Activated B cell treated with CpG ODN at 0.5 μM for 24 hours (primary cell): ENCODE measurements at regions not wholly inside any gene's neighbourhood (a gene's known extent, or its start where the extent isn't known, plus 50 kb on each side); places are given as distances from the start of the nearest gene placed in this dataset.

Source experiments
- ATAC-seq: fragments of 200-7000 bp; cut with Tn5 transposase; one replicate; pipeline ENCODE4 v1.10.0; 2021; ENCODE audit warnings: low read depth, mild to moderate bottlenecking, moderate library complexity
- CTCF ChIA-PET: fragments of 350-600 bp; sonication (Branson Sonifier 250); formaldehyde crosslinking; loops from one replicate; lab custom pipeline; 2021; ENCODE audit warnings: antibody characterized with exemption; lab: Charles Lee
- POLR2A ChIA-PET: fragments of 350-600 bp; sonication (Branson Sonifier 250); formaldehyde crosslinking; loops from one replicate; lab custom pipeline; 2021; ENCODE audit warnings: antibody characterized with exemption; lab: Charles Lee
- DNase-seq: peaks from one replicate; pipeline ENCODE4 v3.0.0; 2022
- H3K27ac Mint-ChIP-seq: one replicate; pipeline ENCODE4 v1.8.0; 2020; ENCODE audit warnings: mixed read lengths
- H3K27me3 Mint-ChIP-seq: one replicate; pipeline ENCODE4 v1.8.0; 2021; ENCODE audit warnings: mixed read lengths
- H3K36me3 Mint-ChIP-seq: one replicate; pipeline ENCODE4 v1.8.0; 2021; ENCODE audit warnings: low read depth, mixed read lengths
- H3K4me1 Mint-ChIP-seq: one replicate; pipeline ENCODE4 v1.8.0; 2021; ENCODE audit warnings: mixed read lengths
- H3K4me3 Mint-ChIP-seq: one replicate; pipeline ENCODE4 v1.8.0; 2020; ENCODE audit warnings: mild to moderate bottlenecking, mixed read lengths
- H3K9me3 Mint-ChIP-seq: one replicate; pipeline ENCODE4 v1.8.0; 2020; ENCODE audit warnings: mixed read lengths
- CTCF ChIP-seq: fragments of 200-600 bp; IDR thresholded peaks from one replicate; pipeline ENCODE4 v1.8.0; 2022; ENCODE audit warnings: antibody characterized with exemption, mild to moderate bottlenecking
- intact Hi-C: fragments of 100-400 bp; cut with micrococcal nuclease; formaldehyde crosslinking; loops from one replicate; pipeline ENCODE4 v1.15.1; 2024

- DNase-seq (no peak), ATAC-seq (no peak)
- H3K36me3 Mint-ChIP-seq = no peaks in the 10 kb centered on the region
- H3K4me3 Mint-ChIP-seq = no peak overlapping the region
- H3K27me3 Mint-ChIP-seq = no peaks in the 10 kb centered on the region
- CTCF ChIA-PET = no interaction called here
- H3K4me1 Mint-ChIP-seq = no peaks in the 10 kb centered on the region
- POLR2A ChIA-PET = no interaction called here
- H3K27ac Mint-ChIP-seq = no peak overlapping the region
- intact Hi-C loops = no loop called here
- no peak for TF ChIP-seq CTCF
- H3K9me3 Mint-ChIP-seq = peaks cover 6% of the 10 kb centered on the region
Measured at GRCh38 chr5:166382031-166382430, 1909.4 kb upstream of the WWC1 start.

GRCh38 chr5:166398131-166398530 lies 1893.3 kb upstream of the WWC1 start:
- DNase-seq (no peak), ATAC-seq (no peak)
- Mint-ChIP-seq H3K4me3 (no peak overlapping the region), H3K36me3 (no peaks in the 10 kb centered on the region), H3K27me3 (no peaks in the 10 kb centered on the region), H3K4me1 (no peaks in the 10 kb centered on the region), H3K27ac (no peak overlapping the region), H3K9me3 (peaks cover 8% of the 10 kb centered on the region)
- no peak for TF ChIP-seq CTCF
- ChIA-PET CTCF (no interaction called here), POLR2A (no interaction called here)
- intact Hi-C loops = no loop called here

- intact Hi-C loops = no loop called here
- H3K4me1 Mint-ChIP-seq = no peaks in the 10 kb centered on the region
- no peaks in the 10 kb centered on the region for H3K36me3 Mint-ChIP-seq
- ATAC-seq (no peak), DNase-seq (no peak)
- H3K27me3 Mint-ChIP-seq = no peaks in the 10 kb centered on the region
- no peak overlapping the region for H3K27ac Mint-ChIP-seq
- CTCF ChIA-PET = no interaction called here
- peaks cover 5% of the 10 kb centered on the region for H3K9me3 Mint-ChIP-seq
- POLR2A ChIA-PET = no interaction called here
- no peak for TF ChIP-seq CTCF
- no peak overlapping the region for H3K4me3 Mint-ChIP-seq
Measured at GRCh38 chr5:166399781-166400180, 1891.7 kb upstream of the WWC1 start.

- no peak for DNase-seq
- Mint-ChIP-seq H3K4me1 (no peaks in the 10 kb centered on the region), H3K27me3 (no peaks in the 10 kb centered on the region), H3K4me3 (no peak overlapping the region), H3K9me3 (peaks cover 5% of the 10 kb centered on the region), H3K27ac (no peak overlapping the region), H3K36me3 (no peaks in the 10 kb centered on the region)
- ATAC-seq = no peak
- ChIA-PET POLR2A (no interaction called here), CTCF (no interaction called here)
- intact Hi-C loops = no loop called here
- TF ChIP-seq CTCF = no peak
Measured at GRCh38 chr5:166401391-166401790, 1890.1 kb upstream of the WWC1 start.

- Mint-ChIP-seq H3K36me3 (no peaks in the 10 kb centered on the region), H3K27me3 (no peaks in the 10 kb centered on the region), H3K27ac (no peak overlapping the region), H3K9me3 (peaks cover 2% of the 10 kb centered on the region), H3K4me1 (no peaks in the 10 kb centered on the region), H3K4me3 (no peak overlapping the region)
- intact Hi-C loops = no loop called here
- ATAC-seq = no peak
- ChIA-PET CTCF (no interaction called here), POLR2A (no interaction called here)
- no peak for DNase-seq
- no peak for TF ChIP-seq CTCF
Measured at GRCh38 chr5:166412191-166412590, 1879.3 kb upstream of the WWC1 start.
